Adrenal gland (tissue), 5 donors: ENCODE measurements at regions not wholly inside any gene's neighbourhood (a gene's known extent, or its start where the extent isn't known, plus 50 kb on each side); places are given as distances from the start of the nearest gene placed in this dataset.

Experiments
- POLR2A ChIP-seq, 2 donors: fragments of 450-650 bp; IDR thresholded peaks; one replicate each; pipeline ENCODE4 v1.6.1; 2017; ENCODE audit warnings: antibody characterized with exemption in 2 of 2, mild to moderate bottlenecking in 2 of 2, moderate library complexity in 1 of 2
- TF ChIP-seq, protein P1 (sequence below), 6 experiments: fragments of 450-650 bp in 4 of 6; fragments of 200-600 bp in 2 of 6; sonication (generic) in 1 of 6; IDR thresholded peaks; 1 replicate in 5 of 6; 2 replicates in 1 of 6; pipeline versions ENCODE4 v1.5.1 to v1.8.0; 2016 to 2021; ENCODE audit warnings: antibody characterized with exemption in 6 of 6, mild to moderate bottlenecking in 2 of 6, moderate library complexity in 1 of 6
- donor health status: DM: no; HTN: no; CAD: no.

DNA sequence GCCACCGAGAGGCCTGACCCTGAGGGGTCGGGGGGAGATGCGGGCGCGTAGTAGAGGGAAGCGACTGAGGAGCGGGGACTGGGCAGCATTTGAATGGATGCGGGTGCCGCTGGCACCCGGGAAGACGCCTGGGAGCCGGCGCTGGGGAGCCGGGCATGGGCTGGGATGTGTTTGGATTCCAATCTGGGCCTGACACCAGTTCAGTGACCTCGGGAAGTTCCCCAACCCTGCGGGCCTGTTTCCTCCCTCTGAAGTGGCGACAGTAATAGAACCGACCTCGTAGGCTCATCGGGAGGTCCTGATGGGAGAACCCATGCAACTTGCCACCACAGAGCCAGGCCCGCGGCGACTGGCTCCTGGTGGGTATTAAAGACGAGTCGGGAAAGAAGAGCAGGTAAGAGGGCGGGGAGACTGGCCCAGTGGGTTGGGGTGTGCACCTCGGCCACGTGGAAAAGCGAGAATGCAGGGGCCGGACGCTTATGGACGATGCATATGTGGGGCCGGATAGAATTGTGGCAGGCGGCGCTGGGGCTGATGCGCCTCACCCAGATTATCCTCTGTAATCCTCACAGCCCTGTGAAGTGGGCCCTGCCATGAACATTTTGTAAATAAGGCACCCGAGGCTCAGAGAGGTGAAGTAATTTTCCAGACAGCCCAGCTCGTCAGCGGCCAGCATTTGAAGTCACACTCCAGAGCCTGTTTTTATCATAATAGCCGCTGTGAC lies 105.8 kb downstream of the SLC16A1 start:
- TF ChIP-seq, protein P1, sequence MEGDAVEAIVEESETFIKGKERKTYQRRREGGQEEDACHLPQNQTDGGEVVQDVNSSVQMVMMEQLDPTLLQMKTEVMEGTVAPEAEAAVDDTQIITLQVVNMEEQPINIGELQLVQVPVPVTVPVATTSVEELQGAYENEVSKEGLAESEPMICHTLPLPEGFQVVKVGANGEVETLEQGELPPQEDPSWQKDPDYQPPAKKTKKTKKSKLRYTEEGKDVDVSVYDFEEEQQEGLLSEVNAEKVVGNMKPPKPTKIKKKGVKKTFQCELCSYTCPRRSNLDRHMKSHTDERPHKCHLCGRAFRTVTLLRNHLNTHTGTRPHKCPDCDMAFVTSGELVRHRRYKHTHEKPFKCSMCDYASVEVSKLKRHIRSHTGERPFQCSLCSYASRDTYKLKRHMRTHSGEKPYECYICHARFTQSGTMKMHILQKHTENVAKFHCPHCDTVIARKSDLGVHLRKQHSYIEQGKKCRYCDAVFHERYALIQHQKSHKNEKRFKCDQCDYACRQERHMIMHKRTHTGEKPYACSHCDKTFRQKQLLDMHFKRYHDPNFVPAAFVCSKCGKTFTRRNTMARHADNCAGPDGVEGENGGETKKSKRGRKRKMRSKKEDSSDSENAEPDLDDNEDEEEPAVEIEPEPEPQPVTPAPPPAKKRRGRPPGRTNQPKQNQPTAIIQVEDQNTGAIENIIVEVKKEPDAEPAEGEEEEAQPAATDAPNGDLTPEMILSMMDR (IDR thresholded peaks at IDR 0.05): no peak
- TF ChIP-seq POLR2A (IDR thresholded peaks at IDR 0.05): no peak
